ENCODE measurements at regions not wholly inside any gene's neighbourhood (a gene's known extent, or its start where the extent isn't known, plus 50 kb on each side); places are given as distances from the start of the nearest gene placed in this dataset.

DNA sequence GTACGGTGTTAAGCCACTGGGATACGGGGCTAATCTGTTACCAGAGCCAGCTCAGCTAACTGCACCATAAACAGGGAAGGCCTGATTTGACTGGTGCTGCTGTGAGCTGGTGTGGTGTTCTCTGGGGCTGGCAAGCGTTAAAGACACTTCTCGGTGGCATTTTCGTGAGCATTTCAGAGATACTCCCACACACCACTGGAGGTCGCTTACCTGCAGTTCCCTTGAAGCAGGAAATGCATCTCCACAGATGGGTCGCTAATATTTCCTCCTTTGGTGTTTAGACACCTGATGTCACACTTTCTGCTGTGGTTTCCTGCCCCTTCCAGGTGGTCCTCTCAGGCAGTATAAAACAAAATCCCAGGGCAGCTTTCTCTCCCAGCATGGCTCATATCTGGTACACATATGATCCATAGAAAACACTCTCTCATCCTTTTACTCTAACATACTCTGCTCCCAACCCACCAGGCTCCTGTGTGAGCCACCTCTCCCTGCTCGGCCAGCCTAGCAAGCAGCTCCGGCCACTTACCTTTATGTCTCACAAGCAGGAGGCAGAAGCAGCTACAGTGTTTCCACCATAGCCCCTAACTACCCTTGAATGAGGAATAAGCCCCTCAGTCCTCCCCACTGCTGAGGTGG is 129.9 kb upstream of the GRIN2B start:
- Histone ChIP-seq H3K4me3 (replicated peaks in 1 of 3; ENCODE audit: insufficient read depth in 1 of 3, low read depth in 2 of 3, low read length in 3 of 3) (no peak overlapping the region), H3K36me3 (replicated peaks in 1 of 2; ENCODE audit: control insufficient read depth in 1 of 2, insufficient read depth in 2 of 2, low read length in 2 of 2) (no peaks in the 10 kb centered on the region), H3K79me2 (ENCODE audit: insufficient read depth, low read length) (no peaks in the 10 kb centered on the region), H3K27ac (ENCODE audit: extremely low read length, insufficient read depth, low read length) (no peak overlapping the region), H2AFZ (ENCODE audit: low read length) (no peak overlapping the region), H3K4me2 (ENCODE audit: low read depth, low read length) (no peak overlapping the region), H4K20me1 (ENCODE audit: insufficient read depth, low read length) (no peaks in the 10 kb centered on the region), H3K9me3 (ENCODE audit: low read length) (no peaks in the 10 kb centered on the region), H3K9ac (ENCODE audit: insufficient read depth, low read depth, low read length) (no peak overlapping the region), H3K4me1 (ENCODE audit: insufficient read depth, low read length) (no peaks in the 10 kb centered on the region), H3K27me3 (ENCODE audit: control insufficient read depth in 1 of 2, insufficient read depth in 2 of 2, low read length in 2 of 2) (no peaks in the 10 kb centered on the region)
- peak; percentile 86 for ATAC-seq
- POLR2A ChIA-PET: no interaction called here
- DNase-seq (ENCODE audit: low spot score): peak; percentile 1
- intact Hi-C loops (cut with micrococcal nuclease; ENCODE audit: unreplicated experiment): loop anchor here (1.0 kb wide), 1 partner anchor 56 kb away; no protein-coding TSS in a partner anchor
- 1% methylated on average over 6 of the region's 9 CpGs for WGBS (ENCODE audit: low lambda C conversion rate)
- CTCF ChIA-PET (ENCODE audit: low intra/inter-chr PET ratio, low total read pairs): interaction anchor here (1.5 kb wide), 1 partner anchor 56 kb away, joined by 4 read pairs; no protein-coding TSS in a partner anchor
- peak; percentile 56 for FAIRE-seq
- in situ Hi-C loops (cut with HindIII; ENCODE audit: extremely low pct_ligation_motif_present, low pct_unique_long_range_greater_than_20kb): no loop called here
- BruUV-seq (replicated peaks): no TSS peak
- TF ChIP-seq, protein P1, sequence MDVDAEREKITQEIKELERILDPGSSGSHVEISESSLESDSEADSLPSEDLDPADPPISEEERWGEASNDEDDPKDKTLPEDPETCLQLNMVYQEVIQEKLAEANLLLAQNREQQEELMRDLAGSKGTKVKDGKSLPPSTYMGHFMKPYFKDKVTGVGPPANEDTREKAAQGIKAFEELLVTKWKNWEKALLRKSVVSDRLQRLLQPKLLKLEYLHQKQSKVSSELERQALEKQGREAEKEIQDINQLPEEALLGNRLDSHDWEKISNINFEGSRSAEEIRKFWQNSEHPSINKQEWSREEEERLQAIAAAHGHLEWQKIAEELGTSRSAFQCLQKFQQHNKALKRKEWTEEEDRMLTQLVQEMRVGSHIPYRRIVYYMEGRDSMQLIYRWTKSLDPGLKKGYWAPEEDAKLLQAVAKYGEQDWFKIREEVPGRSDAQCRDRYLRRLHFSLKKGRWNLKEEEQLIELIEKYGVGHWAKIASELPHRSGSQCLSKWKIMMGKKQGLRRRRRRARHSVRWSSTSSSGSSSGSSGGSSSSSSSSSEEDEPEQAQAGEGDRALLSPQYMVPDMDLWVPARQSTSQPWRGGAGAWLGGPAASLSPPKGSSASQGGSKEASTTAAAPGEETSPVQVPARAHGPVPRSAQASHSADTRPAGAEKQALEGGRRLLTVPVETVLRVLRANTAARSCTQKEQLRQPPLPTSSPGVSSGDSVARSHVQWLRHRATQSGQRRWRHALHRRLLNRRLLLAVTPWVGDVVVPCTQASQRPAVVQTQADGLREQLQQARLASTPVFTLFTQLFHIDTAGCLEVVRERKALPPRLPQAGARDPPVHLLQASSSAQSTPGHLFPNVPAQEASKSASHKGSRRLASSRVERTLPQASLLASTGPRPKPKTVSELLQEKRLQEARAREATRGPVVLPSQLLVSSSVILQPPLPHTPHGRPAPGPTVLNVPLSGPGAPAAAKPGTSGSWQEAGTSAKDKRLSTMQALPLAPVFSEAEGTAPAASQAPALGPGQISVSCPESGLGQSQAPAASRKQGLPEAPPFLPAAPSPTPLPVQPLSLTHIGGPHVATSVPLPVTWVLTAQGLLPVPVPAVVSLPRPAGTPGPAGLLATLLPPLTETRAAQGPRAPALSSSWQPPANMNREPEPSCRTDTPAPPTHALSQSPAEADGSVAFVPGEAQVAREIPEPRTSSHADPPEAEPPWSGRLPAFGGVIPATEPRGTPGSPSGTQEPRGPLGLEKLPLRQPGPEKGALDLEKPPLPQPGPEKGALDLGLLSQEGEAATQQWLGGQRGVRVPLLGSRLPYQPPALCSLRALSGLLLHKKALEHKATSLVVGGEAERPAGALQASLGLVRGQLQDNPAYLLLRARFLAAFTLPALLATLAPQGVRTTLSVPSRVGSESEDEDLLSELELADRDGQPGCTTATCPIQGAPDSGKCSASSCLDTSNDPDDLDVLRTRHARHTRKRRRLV (CRISPR knock-in tag; IDR thresholded peaks at IDR 0.05): no peak
- no peak for TF ChIP-seq NFYB (CRISPR knock-in tag; IDR thresholded peaks at IDR 0.05)
- 0 out of 2 replicates have a peak, but pooled peaks have one; percentile 30 for TF ChIP-seq SMC3 (IDR thresholded peaks at IDR 0.05; ENCODE audit: low read length)
- TF ChIP-seq, protein P2, sequence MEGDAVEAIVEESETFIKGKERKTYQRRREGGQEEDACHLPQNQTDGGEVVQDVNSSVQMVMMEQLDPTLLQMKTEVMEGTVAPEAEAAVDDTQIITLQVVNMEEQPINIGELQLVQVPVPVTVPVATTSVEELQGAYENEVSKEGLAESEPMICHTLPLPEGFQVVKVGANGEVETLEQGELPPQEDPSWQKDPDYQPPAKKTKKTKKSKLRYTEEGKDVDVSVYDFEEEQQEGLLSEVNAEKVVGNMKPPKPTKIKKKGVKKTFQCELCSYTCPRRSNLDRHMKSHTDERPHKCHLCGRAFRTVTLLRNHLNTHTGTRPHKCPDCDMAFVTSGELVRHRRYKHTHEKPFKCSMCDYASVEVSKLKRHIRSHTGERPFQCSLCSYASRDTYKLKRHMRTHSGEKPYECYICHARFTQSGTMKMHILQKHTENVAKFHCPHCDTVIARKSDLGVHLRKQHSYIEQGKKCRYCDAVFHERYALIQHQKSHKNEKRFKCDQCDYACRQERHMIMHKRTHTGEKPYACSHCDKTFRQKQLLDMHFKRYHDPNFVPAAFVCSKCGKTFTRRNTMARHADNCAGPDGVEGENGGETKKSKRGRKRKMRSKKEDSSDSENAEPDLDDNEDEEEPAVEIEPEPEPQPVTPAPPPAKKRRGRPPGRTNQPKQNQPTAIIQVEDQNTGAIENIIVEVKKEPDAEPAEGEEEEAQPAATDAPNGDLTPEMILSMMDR (CRISPR knock-in tag; IDR thresholded peaks at IDR 0.05): peak; percentile 52
- TF ChIP-seq RARA (CRISPR knock-in tag; IDR thresholded peaks at IDR 0.05): no peak
- TF ChIP-seq, protein P3, sequence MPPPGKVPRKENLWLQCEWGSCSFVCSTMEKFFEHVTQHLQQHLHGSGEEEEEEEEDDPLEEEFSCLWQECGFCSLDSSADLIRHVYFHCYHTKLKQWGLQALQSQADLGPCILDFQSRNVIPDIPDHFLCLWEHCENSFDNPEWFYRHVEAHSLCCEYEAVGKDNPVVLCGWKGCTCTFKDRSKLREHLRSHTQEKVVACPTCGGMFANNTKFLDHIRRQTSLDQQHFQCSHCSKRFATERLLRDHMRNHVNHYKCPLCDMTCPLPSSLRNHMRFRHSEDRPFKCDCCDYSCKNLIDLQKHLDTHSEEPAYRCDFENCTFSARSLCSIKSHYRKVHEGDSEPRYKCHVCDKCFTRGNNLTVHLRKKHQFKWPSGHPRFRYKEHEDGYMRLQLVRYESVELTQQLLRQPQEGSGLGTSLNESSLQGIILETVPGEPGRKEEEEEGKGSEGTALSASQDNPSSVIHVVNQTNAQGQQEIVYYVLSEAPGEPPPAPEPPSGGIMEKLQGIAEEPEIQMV (CRISPR knock-in tag; IDR thresholded peaks at IDR 0.05; ENCODE audit: low read depth): no peak
- TF ChIP-seq AKAP8 (CRISPR knock-in tag; IDR thresholded peaks at IDR 0.05): no peak
- no peak for TF ChIP-seq ATF1 (CRISPR knock-in tag; IDR thresholded peaks at IDR 0.05)
- TF ChIP-seq HDAC2 (CRISPR knock-in tag; IDR thresholded peaks at IDR 0.05): no peak
- TF ChIP-seq, protein P4, sequence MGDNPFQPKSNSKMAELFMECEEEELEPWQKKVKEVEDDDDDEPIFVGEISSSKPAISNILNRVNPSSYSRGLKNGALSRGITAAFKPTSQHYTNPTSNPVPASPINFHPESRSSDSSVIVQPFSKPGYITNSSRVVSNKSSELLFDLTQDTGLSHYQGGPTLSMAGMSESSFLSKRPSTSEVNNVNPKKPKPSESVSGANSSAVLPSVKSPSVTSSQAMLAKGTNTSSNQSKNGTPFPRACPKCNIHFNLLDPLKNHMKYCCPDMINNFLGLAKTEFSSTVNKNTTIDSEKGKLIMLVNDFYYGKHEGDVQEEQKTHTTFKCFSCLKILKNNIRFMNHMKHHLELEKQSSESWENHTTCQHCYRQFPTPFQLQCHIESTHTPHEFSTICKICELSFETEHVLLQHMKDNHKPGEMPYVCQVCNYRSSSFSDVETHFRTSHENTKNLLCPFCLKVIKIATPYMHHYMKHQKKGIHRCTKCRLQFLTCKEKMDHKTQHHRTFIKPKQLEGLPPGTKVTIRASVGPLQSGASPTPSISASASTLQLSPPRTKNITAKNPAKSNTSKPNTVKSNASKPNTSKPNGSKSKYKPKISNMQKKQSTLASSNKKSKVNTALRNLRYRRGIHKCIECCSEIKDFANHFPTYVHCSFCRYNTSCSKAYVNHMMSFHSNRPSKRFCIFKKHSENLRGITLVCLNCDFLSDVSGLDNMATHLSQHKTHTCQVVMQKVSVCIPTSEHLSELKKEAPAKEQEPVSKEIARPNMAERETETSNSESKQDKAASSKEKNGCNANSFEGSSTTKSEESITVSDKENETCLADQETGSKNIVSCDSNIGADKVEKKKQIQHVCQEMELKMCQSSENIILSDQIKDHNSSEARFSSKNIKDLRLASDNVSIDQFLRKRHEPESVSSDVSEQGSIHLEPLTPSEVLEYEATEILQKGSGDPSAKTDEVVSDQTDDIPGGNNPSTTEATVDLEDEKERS (CRISPR knock-in tag; IDR thresholded peaks at IDR 0.05): no peak
- TF ChIP-seq RAD21 (CRISPR knock-in tag; IDR thresholded peaks at IDR 0.05): no peak
- TF ChIP-seq MZF1 (CRISPR knock-in tag; IDR thresholded peaks at IDR 0.05; ENCODE audit: borderline replicate concordance): no peak
- 0 out of 2 replicates have a peak, but pooled peaks have one; percentile 10 for TF ChIP-seq STAG1 (CRISPR knock-in tag; IDR thresholded peaks at IDR 0.05)
- TF ChIP-seq BRD4 (CRISPR knock-in tag; IDR thresholded peaks at IDR 0.05): no peak

All from HepG2 (cell line).